Activated CD4-positive, alpha-beta T cell treated with anti-CD3 and anti-CD28 coated beads, Interleukin-10, Interleukin-2, amounts not matched to agents 100 ng/mL and 50 ng/mL, durations not matched to agents 16 hours and 8 hours (primary cell): ENCODE measurements at regions not wholly inside any gene's neighbourhood (a gene's known extent, or its start where the extent isn't known, plus 50 kb on each side); places are given as distances from the start of the nearest gene placed in this dataset.

Source experiments
- DNase-seq: peaks from one replicate; pipeline ENCODE4 v3.0.0-alpha.2; 2020

GRCh38 chr5:2529371-2530092 lies 221.9 kb downstream of the IRX2 start:
- DNase-seq: no peak

- DNase-seq: no peak
Observed at GRCh38 chr5:2525351-2525750, 226.1 kb downstream of the IRX2 start.

GRCh38 chr5:2524620-2525019 lies 226.9 kb downstream of the IRX2 start:
- DNase-seq: no peak

- no peak for DNase-seq
Observed at GRCh38 chr5:2523180-2523579, 228.3 kb downstream of the IRX2 start.

GRCh38 chr5:2522372-2522771 lies 229.1 kb downstream of the IRX2 start:
- no peak for DNase-seq

- DNase-seq: no peak
Observed at GRCh38 chr5:2519153-2519552, 232.3 kb downstream of the IRX2 start.

- DNase-seq: no peak
Observed at GRCh38 chr5:2517451-2517850, 234.0 kb downstream of the IRX2 start.

GRCh38 chr5:2515180-2515764 lies 236.2 kb downstream of the IRX2 start:
- no peak for DNase-seq

GRCh38 chr5:2514484-2514883 lies 237.0 kb downstream of the IRX2 start:
- DNase-seq: no peak

GRCh38 chr5:2511706-2512105 lies 239.8 kb downstream of the IRX2 start:
- no peak for DNase-seq

- DNase-seq: no peak
Observed at GRCh38 chr5:2511126-2511525, 240.4 kb downstream of the IRX2 start.

- DNase-seq: no peak
Observed at GRCh38 chr5:2509527-2509926, 241.9 kb downstream of the IRX2 start.

- no peak for DNase-seq
Observed at GRCh38 chr5:2508514-2508913, 243.0 kb downstream of the IRX2 start.

GRCh38 chr5:2507611-2508010 lies 243.9 kb downstream of the IRX2 start:
- DNase-seq: no peak

GRCh38 chr5:2506603-2507002 lies 244.9 kb downstream of the IRX2 start:
- no peak for DNase-seq

GRCh38 chr5:2505217-2505616 lies 246.3 kb downstream of the IRX2 start:
- no peak for DNase-seq

- DNase-seq: no peak
Observed at GRCh38 chr5:2502970-2503594, 248.4 kb downstream of the IRX2 start.

- DNase-seq: no peak
Observed at GRCh38 chr5:2499917-2500316, 251.6 kb downstream of the IRX2 start.

GRCh38 chr5:2496891-2497290 lies 254.6 kb downstream of the IRX2 start:
- DNase-seq: no peak

- no peak for DNase-seq
Observed at GRCh38 chr5:2496126-2496525, 255.4 kb downstream of the IRX2 start.

- DNase-seq: no peak
Observed at GRCh38 chr5:2493356-2493755, 258.1 kb downstream of the IRX2 start.

GRCh38 chr5:2492476-2492875 lies 259.0 kb downstream of the IRX2 start:
- DNase-seq: no peak

GRCh38 chr5:2491846-2492245 lies 259.6 kb downstream of the IRX2 start:
- DNase-seq: no peak

GRCh38 chr5:2489306-2489705 lies 262.2 kb downstream of the IRX2 start:
- no peak for DNase-seq

- DNase-seq: no peak
Observed at GRCh38 chr5:2488593-2488992, 262.9 kb downstream of the IRX2 start.
